ENCODE measurements at regions not wholly inside any gene's neighbourhood (a gene's known extent, or its start where the extent isn't known, plus 50 kb on each side); places are given as distances from the start of the nearest gene placed in this dataset.
A peak's percentile ranks its signal among the peaks of the same experiment; 100 is the strongest.
"Not testable (repeated sequence)": the region's sequence is repeated elsewhere in the genome, so short reads cannot be mapped to it uniquely, and the experiment has no call there.

- H3K4me1 Mint-ChIP-seq (ENCODE audit: low read depth): no peaks in the 10 kb centered on the region
- ChIA-PET POLR2A (no interaction called here), CTCF (no interaction called here)
- H3K27me3 Mint-ChIP-seq (ENCODE audit: low read depth): no peaks in the 10 kb centered on the region
- no peak overlapping the region for H3K27ac Mint-ChIP-seq
- ATAC-seq: no peak
- H3K4me3 Mint-ChIP-seq: no peak overlapping the region
- no peak for DNase-seq
- no peaks in the 10 kb centered on the region for H3K36me3 Mint-ChIP-seq (ENCODE audit: low read depth)
- no peaks in the 10 kb centered on the region for H3K9me3 Mint-ChIP-seq (ENCODE audit: insufficient read depth)
These were observed 64.7 kb downstream of the KCNJ18 start for GRCh38 chr17:21756856-21757619.

- H3K36me3 Mint-ChIP-seq (ENCODE audit: low read depth); H3K4me1 Mint-ChIP-seq (ENCODE audit: low read depth); H3K27me3 Mint-ChIP-seq (ENCODE audit: low read depth); DNase-seq; POLR2A ChIA-PET; H3K4me3 Mint-ChIP-seq; H3K9me3 Mint-ChIP-seq (ENCODE audit: insufficient read depth); ATAC-seq; H3K27ac Mint-ChIP-seq; CTCF ChIA-PET: not testable (repeated sequence)
These were observed 67.3 kb downstream of the KCNJ18 start for GRCh38 chr17:21759636-21760035.

GRCh38 chr17:21763738-21764340 is 71.5 kb downstream of the KCNJ18 start:
- H3K4me3 Mint-ChIP-seq; POLR2A ChIA-PET; DNase-seq; CTCF ChIA-PET; H3K4me1 Mint-ChIP-seq (ENCODE audit: low read depth); H3K27me3 Mint-ChIP-seq (ENCODE audit: low read depth); H3K9me3 Mint-ChIP-seq (ENCODE audit: insufficient read depth); H3K27ac Mint-ChIP-seq; H3K36me3 Mint-ChIP-seq (ENCODE audit: low read depth); ATAC-seq: not testable (repeated sequence)

GRCh38 chr17:21765651-21766290 is 73.4 kb downstream of the KCNJ18 start:
- H3K27me3 Mint-ChIP-seq (ENCODE audit: low read depth); H3K27ac Mint-ChIP-seq; H3K36me3 Mint-ChIP-seq (ENCODE audit: low read depth); ATAC-seq; H3K4me1 Mint-ChIP-seq (ENCODE audit: low read depth); H3K9me3 Mint-ChIP-seq (ENCODE audit: insufficient read depth); CTCF ChIA-PET; H3K4me3 Mint-ChIP-seq; DNase-seq; POLR2A ChIA-PET: not testable (repeated sequence)

- H3K4me1 Mint-ChIP-seq (ENCODE audit: low read depth); H3K9me3 Mint-ChIP-seq (ENCODE audit: insufficient read depth); H3K27me3 Mint-ChIP-seq (ENCODE audit: low read depth); H3K4me3 Mint-ChIP-seq; POLR2A ChIA-PET; ATAC-seq; H3K27ac Mint-ChIP-seq; CTCF ChIA-PET; H3K36me3 Mint-ChIP-seq (ENCODE audit: low read depth); DNase-seq: not testable (repeated sequence)
These were observed 74.2 kb downstream of the KCNJ18 start for GRCh38 chr17:21766565-21766964.

GRCh38 chr17:21767162-21768156 is 75.1 kb downstream of the KCNJ18 start:
- H3K27ac Mint-ChIP-seq; H3K36me3 Mint-ChIP-seq (ENCODE audit: low read depth); H3K4me1 Mint-ChIP-seq (ENCODE audit: low read depth); H3K9me3 Mint-ChIP-seq (ENCODE audit: insufficient read depth); H3K27me3 Mint-ChIP-seq (ENCODE audit: low read depth); CTCF ChIA-PET; H3K4me3 Mint-ChIP-seq; POLR2A ChIA-PET; ATAC-seq; DNase-seq: not testable (repeated sequence)

GRCh38 chr17:21768244-21768643 is 75.9 kb downstream of the KCNJ18 start:
- H3K27me3 Mint-ChIP-seq (ENCODE audit: low read depth); POLR2A ChIA-PET; CTCF ChIA-PET; H3K36me3 Mint-ChIP-seq (ENCODE audit: low read depth); DNase-seq; ATAC-seq; H3K27ac Mint-ChIP-seq; H3K4me3 Mint-ChIP-seq; H3K9me3 Mint-ChIP-seq (ENCODE audit: insufficient read depth); H3K4me1 Mint-ChIP-seq (ENCODE audit: low read depth): not testable (repeated sequence)

- ATAC-seq; H3K27me3 Mint-ChIP-seq (ENCODE audit: low read depth); H3K9me3 Mint-ChIP-seq (ENCODE audit: insufficient read depth); DNase-seq; CTCF ChIA-PET; H3K36me3 Mint-ChIP-seq (ENCODE audit: low read depth); H3K4me1 Mint-ChIP-seq (ENCODE audit: low read depth); H3K4me3 Mint-ChIP-seq; POLR2A ChIA-PET; H3K27ac Mint-ChIP-seq: not testable (repeated sequence)
These were observed 76.6 kb downstream of the KCNJ18 start for GRCh38 chr17:21768729-21769462.

- CTCF ChIA-PET; H3K36me3 Mint-ChIP-seq (ENCODE audit: low read depth); H3K27ac Mint-ChIP-seq; POLR2A ChIA-PET; H3K9me3 Mint-ChIP-seq (ENCODE audit: insufficient read depth); H3K27me3 Mint-ChIP-seq (ENCODE audit: low read depth); ATAC-seq; DNase-seq; H3K4me1 Mint-ChIP-seq (ENCODE audit: low read depth); H3K4me3 Mint-ChIP-seq: not testable (repeated sequence)
These were observed 77.5 kb downstream of the KCNJ18 start for GRCh38 chr17:21769781-21770180.

- CTCF ChIA-PET; DNase-seq; H3K27ac Mint-ChIP-seq; H3K27me3 Mint-ChIP-seq (ENCODE audit: low read depth); H3K9me3 Mint-ChIP-seq (ENCODE audit: insufficient read depth); H3K4me3 Mint-ChIP-seq; H3K4me1 Mint-ChIP-seq (ENCODE audit: low read depth); H3K36me3 Mint-ChIP-seq (ENCODE audit: low read depth); POLR2A ChIA-PET: not testable (repeated sequence)
- ATAC-seq: peak; percentile 96
These were observed 78.4 kb downstream of the KCNJ18 start for GRCh38 chr17:21770466-21771446.

GRCh38 chr17:21772321-21772720 is 80.0 kb downstream of the KCNJ18 start:
- no peaks in the 10 kb centered on the region for H3K9me3 Mint-ChIP-seq (ENCODE audit: insufficient read depth)
- ATAC-seq (no peak), DNase-seq (no peak)
- no peaks in the 10 kb centered on the region for H3K4me1 Mint-ChIP-seq (ENCODE audit: low read depth)
- no peak overlapping the region for H3K27ac Mint-ChIP-seq
- H3K27me3 Mint-ChIP-seq (ENCODE audit: low read depth): no peaks in the 10 kb centered on the region
- no peak overlapping the region for H3K4me3 Mint-ChIP-seq
- no peaks in the 10 kb centered on the region for H3K36me3 Mint-ChIP-seq (ENCODE audit: low read depth)
- ChIA-PET CTCF (no interaction called here), POLR2A (no interaction called here)

All from activated CD8-positive, alpha-beta T cell treated with anti-CD3 and anti-CD28 coated beads, Interleukin-2, amount 10 ng/mL, durations not matched to agents 7 days and 5 days (primary cell).